ENCODE measurements at regions not wholly inside any gene's neighbourhood (a gene's known extent, or its start where the extent isn't known, plus 50 kb on each side); places are given as distances from the start of the nearest gene placed in this dataset.

DNA sequence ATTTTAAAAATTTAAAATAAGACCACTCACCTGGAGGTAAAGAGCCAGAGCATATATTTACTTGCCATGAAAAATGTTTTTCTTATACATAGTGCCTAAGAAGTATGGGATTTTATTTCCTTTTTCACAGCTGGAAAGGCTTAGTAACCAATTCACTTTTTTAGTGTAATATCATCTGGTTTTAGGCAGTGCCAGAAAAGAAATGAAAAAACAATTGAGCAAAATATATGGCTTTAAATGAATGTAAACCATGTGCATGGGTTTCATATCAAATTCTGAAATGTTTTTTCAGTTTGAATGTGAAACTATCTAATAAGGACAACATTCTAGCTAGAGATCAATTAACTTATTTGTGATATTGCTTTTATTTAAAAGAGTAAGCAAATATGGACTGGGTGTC, 672.4 kb upstream of the ADAMTS5 start:
- H3K27me3 ChIP-seq (replicated peaks; ENCODE audit: control insufficient read depth, insufficient read depth, low read length) = no peaks in the 10 kb centered on the region
- Mint-ChIP-seq H3K36me3 (ENCODE audit: insufficient read depth, unreplicated experiment) (no peaks in the 10 kb centered on the region), H3K4me3 (ENCODE audit: unreplicated experiment) (no peak overlapping the region), H3K4me1 (ENCODE audit: low read depth, unreplicated experiment) (no peaks in the 10 kb centered on the region), H3K9me3 (ENCODE audit: unreplicated experiment) (no peaks in the 10 kb centered on the region), H3K27ac (ENCODE audit: unreplicated experiment) (no peak overlapping the region), H3K27me3 (ENCODE audit: insufficient read depth, unreplicated experiment) (no peaks in the 10 kb centered on the region)
- CTCF ChIA-PET = no interaction called here
- H3K4me3 ChIP-seq (ENCODE audit: low read depth, low read length) = no peak overlapping the region
- intact Hi-C loops (cut with micrococcal nuclease; ENCODE audit: unreplicated experiment) = no loop called here
- TF ChIP-seq, protein P1, sequence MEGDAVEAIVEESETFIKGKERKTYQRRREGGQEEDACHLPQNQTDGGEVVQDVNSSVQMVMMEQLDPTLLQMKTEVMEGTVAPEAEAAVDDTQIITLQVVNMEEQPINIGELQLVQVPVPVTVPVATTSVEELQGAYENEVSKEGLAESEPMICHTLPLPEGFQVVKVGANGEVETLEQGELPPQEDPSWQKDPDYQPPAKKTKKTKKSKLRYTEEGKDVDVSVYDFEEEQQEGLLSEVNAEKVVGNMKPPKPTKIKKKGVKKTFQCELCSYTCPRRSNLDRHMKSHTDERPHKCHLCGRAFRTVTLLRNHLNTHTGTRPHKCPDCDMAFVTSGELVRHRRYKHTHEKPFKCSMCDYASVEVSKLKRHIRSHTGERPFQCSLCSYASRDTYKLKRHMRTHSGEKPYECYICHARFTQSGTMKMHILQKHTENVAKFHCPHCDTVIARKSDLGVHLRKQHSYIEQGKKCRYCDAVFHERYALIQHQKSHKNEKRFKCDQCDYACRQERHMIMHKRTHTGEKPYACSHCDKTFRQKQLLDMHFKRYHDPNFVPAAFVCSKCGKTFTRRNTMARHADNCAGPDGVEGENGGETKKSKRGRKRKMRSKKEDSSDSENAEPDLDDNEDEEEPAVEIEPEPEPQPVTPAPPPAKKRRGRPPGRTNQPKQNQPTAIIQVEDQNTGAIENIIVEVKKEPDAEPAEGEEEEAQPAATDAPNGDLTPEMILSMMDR (IDR thresholded peaks at IDR 0.05; ENCODE audit: insufficient read depth in 1 of 2, low read depth in 1 of 2, low read length in 1 of 2, severe bottlenecking in 1 of 2, unreplicated experiment in 1 of 2) = no peak
- no peak for DNase-seq
- no peaks in the 10 kb centered on the region for H3K9me3 ChIP-seq
- no TSS peak for BruUV-seq (replicated peaks)
- H3K36me3 ChIP-seq (ENCODE audit: control insufficient read depth, insufficient read depth, low read length) = no peaks in the 10 kb centered on the region
- POLR2A ChIA-PET = no interaction called here
- H3K4me1 ChIP-seq = no peaks in the 10 kb centered on the region

DNA sequence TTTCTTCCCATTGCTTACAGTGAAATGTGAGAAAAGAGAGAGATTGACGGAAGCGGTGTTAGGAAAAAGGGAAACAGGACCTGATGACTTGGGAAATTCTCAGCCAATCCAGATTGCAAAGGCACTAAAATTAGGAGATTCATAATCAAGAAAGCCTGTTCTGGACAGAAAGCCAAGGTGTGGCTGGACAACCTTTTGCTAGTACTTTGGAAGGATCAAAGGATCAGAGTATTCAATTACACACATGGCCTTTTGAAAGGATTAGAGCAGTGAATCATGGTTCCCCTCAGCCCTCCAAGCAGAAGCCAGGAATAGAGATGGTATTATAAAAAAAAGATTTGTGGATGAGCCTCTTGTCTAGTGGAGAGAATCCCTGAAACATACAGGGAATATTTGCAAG, 669.8 kb upstream of the ADAMTS5 start:
- no peak for DNase-seq
- Histone ChIP-seq H3K27me3 (replicated peaks; ENCODE audit: control insufficient read depth, insufficient read depth, low read length) (no peaks in the 10 kb centered on the region), H3K9me3 (no peaks in the 10 kb centered on the region), H3K4me3 (ENCODE audit: low read depth, low read length) (no peak overlapping the region), H3K4me1 (no peaks in the 10 kb centered on the region), H3K36me3 (ENCODE audit: control insufficient read depth, insufficient read depth, low read length) (no peaks in the 10 kb centered on the region)
- Mint-ChIP-seq H3K27ac (ENCODE audit: unreplicated experiment) (no peak overlapping the region), H3K9me3 (ENCODE audit: unreplicated experiment) (no peaks in the 10 kb centered on the region), H3K4me3 (ENCODE audit: unreplicated experiment) (no peak overlapping the region), H3K4me1 (ENCODE audit: low read depth, unreplicated experiment) (no peaks in the 10 kb centered on the region), H3K27me3 (ENCODE audit: insufficient read depth, unreplicated experiment) (no peaks in the 10 kb centered on the region), H3K36me3 (ENCODE audit: insufficient read depth, unreplicated experiment) (no peaks in the 10 kb centered on the region)
- ChIA-PET POLR2A (no interaction called here), CTCF (no interaction called here)
- intact Hi-C loops (cut with micrococcal nuclease; ENCODE audit: unreplicated experiment) = no loop called here
- no TSS peak for BruUV-seq (replicated peaks)
- TF ChIP-seq, protein P1 (IDR thresholded peaks at IDR 0.05; ENCODE audit: insufficient read depth in 1 of 2, low read depth in 1 of 2, low read length in 1 of 2, severe bottlenecking in 1 of 2, unreplicated experiment in 1 of 2) = no peak

DNA sequence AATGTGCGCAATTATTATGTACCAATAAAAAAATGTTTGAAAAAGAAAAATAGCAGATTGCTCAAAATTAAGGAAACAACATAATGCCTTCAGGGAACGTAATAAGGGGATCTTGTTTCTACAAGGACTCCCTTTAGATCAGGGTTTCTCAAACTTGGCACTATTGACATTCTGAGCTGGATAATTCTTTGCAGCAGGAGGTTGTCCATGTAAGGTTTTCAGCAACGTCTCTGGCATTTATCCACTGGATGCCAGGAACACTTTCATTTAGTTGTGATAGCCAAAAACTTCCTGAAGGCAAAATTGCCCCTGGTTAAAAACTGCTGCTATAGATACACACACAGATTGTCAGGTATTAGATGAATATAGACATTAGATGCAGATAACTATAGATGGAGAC, 666.7 kb upstream of the ADAMTS5 start:
- H3K9me3 Mint-ChIP-seq (ENCODE audit: unreplicated experiment) = no peaks in the 10 kb centered on the region
- H3K36me3 ChIP-seq (ENCODE audit: control insufficient read depth, insufficient read depth, low read length) = no peaks in the 10 kb centered on the region
- H3K4me1 ChIP-seq = no peaks in the 10 kb centered on the region
- ChIA-PET CTCF (no interaction called here), POLR2A (no interaction called here)
- H3K36me3 Mint-ChIP-seq (ENCODE audit: insufficient read depth, unreplicated experiment) = no peaks in the 10 kb centered on the region
- H3K4me1 Mint-ChIP-seq (ENCODE audit: low read depth, unreplicated experiment) = no peaks in the 10 kb centered on the region
- H3K27ac Mint-ChIP-seq (ENCODE audit: unreplicated experiment) = no peak overlapping the region
- TF ChIP-seq, protein P1 (IDR thresholded peaks at IDR 0.05; ENCODE audit: insufficient read depth in 1 of 2, low read depth in 1 of 2, low read length in 1 of 2, severe bottlenecking in 1 of 2, unreplicated experiment in 1 of 2) = no peak
- H3K27me3 ChIP-seq (replicated peaks; ENCODE audit: control insufficient read depth, insufficient read depth, low read length) = no peaks in the 10 kb centered on the region
- intact Hi-C loops (cut with micrococcal nuclease; ENCODE audit: unreplicated experiment) = no loop called here
- H3K9me3 ChIP-seq = no peaks in the 10 kb centered on the region
- H3K4me3 Mint-ChIP-seq (ENCODE audit: unreplicated experiment) = no peak overlapping the region
- no TSS peak for BruUV-seq (replicated peaks)
- no peaks in the 10 kb centered on the region for H3K27me3 Mint-ChIP-seq (ENCODE audit: insufficient read depth, unreplicated experiment)
- no peak overlapping the region for H3K4me3 ChIP-seq (ENCODE audit: low read depth, low read length)
- DNase-seq = no peak

Data from Caco-2 (cell line).